GM12878 (cell line): ENCODE measurements at regions not wholly inside any gene's neighbourhood (a gene's known extent, or its start where the extent isn't known, plus 50 kb on each side); places are given as distances from the start of the nearest gene placed in this dataset.
A peak's percentile ranks its signal among the peaks of the same experiment; 100 is the strongest.

Source experiments
- ATAC-seq: fragments of 200-7000 bp; cut with Tn5 transposase; 3 replicates; pipeline ENCODE4 v1.9.1; 2020; ENCODE audit warnings: mild to moderate bottlenecking, moderate library complexity
- BruUV-seq: library from RNA; stranded (reverse); fragments of 400-500 nt; replicated peaks from 2 replicates; lab custom pipeline; 2021; lab: Mats Ljungman, UMichigan
- CTCF ChIA-PET: fragments of 300-600 bp; sonication (Branson Sonifier 250); formaldehyde crosslinking; extraction: SDS; loops from one replicate; lab custom pipeline; 2021; ENCODE audit warnings: inconsistent platforms; lab: Yijun Ruan, JAX
- POLR2A ChIA-PET: fragments of 350-600 bp; formaldehyde crosslinking; extraction: SDS; loops from one replicate; lab custom pipeline; 2021; ENCODE audit warnings: inconsistent platforms; lab: Charles Lee
- RAD21 ChIA-PET: fragments of 300-600 bp; sonication (Branson Sonifier 250); formaldehyde crosslinking; loops from one replicate; lab custom pipeline; 2023; ENCODE audit warnings: antibody characterized with exemption; ENCODE audit not compliant: unreplicated experiment; lab: Charles Lee
- SMC1A ChIA-PET: fragments of 300-600 bp; sonication (Branson Sonifier 250); formaldehyde crosslinking; loops from one replicate; lab custom pipeline; 2023; ENCODE audit not compliant: unreplicated experiment, uncharacterized antibody; lab: Charles Lee
- DNase-seq: peaks from one replicate; pipeline ENCODE4 v3.0.0-alpha.2; 2011; ENCODE audit warnings: low read depth, low spot score
- FAIRE-seq: peaks from 3 replicates; lab custom pipeline; 2011; peaks lifted over from hg19 to GRCh38; lab: Jason Lieb, UNC
- H2AFZ ChIP-seq: 2 replicates; pipeline ENCODE4 v1.6.0; 2011; ENCODE audit warnings: low read depth, low read length, control low read depth; ENCODE audit not compliant: control insufficient read depth
- H3K27ac ChIP-seq: 2 replicates; pipeline ENCODE4 v1.5.1; 2011; ENCODE audit warnings: control low read depth; ENCODE audit not compliant: control insufficient read depth, insufficient read depth
- H3K27me3 ChIP-seq, 2 experiments: replicated peaks in 1 of 2; 2 replicates each; pipeline versions ENCODE4 v1.6.0 to v1.6.1; 2011; ENCODE audit warnings: low read length in 1 of 2; ENCODE audit not compliant: control insufficient read depth in 2 of 2, insufficient read depth in 2 of 2
- H3K36me3 ChIP-seq, 2 experiments: 2 replicates each; pipeline ENCODE4 v1.5.1; 2011; ENCODE audit warnings: low read length in 1 of 2; ENCODE audit not compliant: control insufficient read depth in 2 of 2, insufficient read depth in 2 of 2
- H3K4me1 ChIP-seq: 2 replicates; pipeline ENCODE4 v1.6.1; 2011; ENCODE audit warnings: mild to moderate bottlenecking, low read length, moderate library complexity, mixed read lengths; ENCODE audit not compliant: control insufficient read depth, insufficient read depth
- H3K4me2 ChIP-seq: 2 replicates; pipeline ENCODE4 v1.6.0; 2011; ENCODE audit warnings: control low read depth; ENCODE audit not compliant: control insufficient read depth, insufficient read depth
- H3K4me3 ChIP-seq: fragments of 200-600 bp; sonication (generic); 2 replicates; pipeline ENCODE4 v1.5.1; 2016
- H3K79me2 ChIP-seq: 2 replicates; pipeline ENCODE4 v1.6.0; 2011; ENCODE audit warnings: low read length; ENCODE audit not compliant: control insufficient read depth, insufficient read depth
- H3K9ac ChIP-seq: 2 replicates; pipeline ENCODE4 v1.8.0; 2011; ENCODE audit warnings: low read length, control low read depth, mixed read lengths; ENCODE audit not compliant: control insufficient read depth, insufficient read depth
- H3K9me3 ChIP-seq: replicated peaks from 3 replicates; pipeline ENCODE4 v1.5.1; 2011; ENCODE audit warnings: mild to moderate bottlenecking, low read length; ENCODE audit not compliant: control insufficient read depth, insufficient read depth
- H4K20me1 ChIP-seq: 2 replicates; pipeline ENCODE4 v1.6.0; 2011; ENCODE audit not compliant: control insufficient read depth, insufficient read depth
- CREM ChIP-seq: IDR thresholded peaks from 2 replicates; pipeline ENCODE4 v1.6.1; 2014; ENCODE audit warnings: antibody characterized with exemption, low read depth
- MYB ChIP-seq: fragments of 150-350 bp; IDR thresholded peaks from 2 replicates; pipeline ENCODE4 v1.6.1; 2014; ENCODE audit warnings: mild to moderate bottlenecking, low read depth, low read length, borderline replicate concordance
- TCF3 ChIP-seq: IDR thresholded peaks from 2 replicates; pipeline ENCODE4 v1.6.1; 2012; ENCODE audit warnings: low read depth, mild to moderate bottlenecking, low read length, borderline replicate concordance; ENCODE audit not compliant: insufficient read depth
- WGBS: methylation state at CpG from one replicate; pipeline ENCODE4 v1.1.6; 2016; ENCODE audit warnings: low lambda C conversion rate; ENCODE audit not compliant: insufficient replicate concordance, insufficient coverage; ENCODE audit errors: missing lambda C conversion rate; 5-methylcytosine and 5-hydroxymethylcytosine counted together
- in situ Hi-C: fragments of 300-500 bp; cut with MboI; formaldehyde crosslinking; loops from 9 replicates; pipeline ENCODE4 v1.14.3; 2018; ENCODE audit warnings: mixed read lengths
- intact Hi-C: fragments of 100-400 bp; cut with micrococcal nuclease; formaldehyde crosslinking; loops from one replicate; pipeline ENCODE4 v1.14.2; 2022; ENCODE audit not compliant: unreplicated experiment
- TF ChIP-seq, protein P1 (sequence below), 3 experiments: IDR thresholded peaks in 2 of 3; conservative IDR thresholded peaks in 1 of 3; 2 replicates each; pipeline ENCODE4 v1.5.1; 2011; ENCODE audit warnings: low read depth in 3 of 3, low read length in 3 of 3, mild to moderate bottlenecking in 3 of 3, control low read depth in 2 of 3, moderate library complexity in 2 of 3, inconsistent platforms in 1 of 3, mixed read lengths in 1 of 3; ENCODE audit not compliant: control insufficient read depth in 2 of 3, insufficient read depth in 1 of 3; ENCODE audit errors: extremely low read depth in 1 of 3

DNA sequence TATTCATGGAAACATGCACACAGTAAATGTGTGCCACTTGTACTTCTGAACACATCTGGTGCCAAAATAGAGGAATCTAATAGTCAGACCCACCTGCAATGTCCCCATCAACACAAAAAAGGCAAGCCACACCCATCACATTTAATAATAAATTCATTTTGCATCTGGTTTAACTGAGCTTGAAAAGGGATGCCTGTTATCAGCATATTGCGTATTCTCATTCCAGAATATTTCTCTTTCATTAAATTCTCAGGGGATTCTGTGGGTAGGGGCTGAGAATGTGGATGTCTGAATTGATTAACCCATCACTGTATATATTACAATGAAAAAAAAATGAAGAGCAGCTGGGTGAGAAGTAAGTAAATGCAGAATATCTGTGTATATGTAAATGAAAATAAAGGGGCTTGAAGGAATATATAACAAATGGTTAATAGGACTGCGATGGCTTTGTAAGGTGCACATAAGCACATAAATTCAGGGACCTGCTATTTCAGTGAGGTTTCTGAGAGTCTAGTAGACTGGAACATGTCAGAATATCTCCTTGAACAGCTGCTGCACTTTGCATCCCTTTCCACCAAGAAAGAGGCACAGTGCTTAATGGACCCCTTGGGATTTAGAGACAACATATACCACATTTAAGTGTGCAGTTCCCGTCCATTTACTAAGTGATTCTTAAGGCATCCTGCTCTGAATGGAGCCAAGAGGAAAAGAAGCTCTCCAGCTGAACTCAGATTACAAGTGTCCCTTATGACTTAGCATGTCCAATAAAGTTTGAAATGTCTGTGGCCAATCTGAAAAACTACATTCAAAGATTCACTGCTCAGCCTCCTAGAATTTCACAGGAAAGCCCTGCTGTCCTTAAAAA is 104.1 kb upstream of the NIPBL start (continued):
- TF ChIP-seq TCF3 = no peak
- no peak for TF ChIP-seq CREM

DNA sequence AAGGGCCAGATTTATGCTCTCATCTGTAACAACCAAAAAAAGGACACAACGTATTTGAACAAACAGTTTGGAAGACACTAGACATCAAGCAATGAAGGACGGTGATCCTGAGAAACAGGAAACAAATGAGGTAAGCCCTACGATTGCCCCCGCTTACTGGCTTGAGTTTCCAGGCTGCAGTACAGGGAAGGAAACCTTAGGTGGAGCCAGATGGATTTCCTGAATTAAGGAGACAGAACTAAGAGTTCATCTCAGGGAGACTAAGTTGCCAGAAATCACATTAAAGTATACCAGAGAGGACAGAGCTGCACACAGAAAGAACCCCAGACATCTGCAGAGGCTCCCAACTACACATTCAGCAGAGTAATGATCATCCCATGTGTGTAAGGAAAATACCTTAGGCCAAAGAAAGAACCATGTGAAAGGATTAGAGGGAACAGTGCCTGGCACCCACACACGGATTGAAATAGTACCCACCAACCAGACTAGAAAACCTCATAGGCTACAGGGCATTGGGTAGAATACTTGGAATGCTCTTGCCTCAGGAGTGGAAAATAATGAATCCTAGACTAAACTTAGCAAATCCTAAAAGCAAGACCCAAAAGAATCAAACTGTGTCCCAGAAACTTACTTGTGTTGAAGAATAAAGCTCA is 99.3 kb upstream of the NIPBL start:
- H3K4me3 ChIP-seq = no peak overlapping the region
- H2AFZ ChIP-seq = no peak overlapping the region
- POLR2A ChIA-PET = no interaction called here
- ATAC-seq (no peak), FAIRE-seq (no peak), DNase-seq (no peak)
- no peak for TF ChIP-seq MYB
- TF ChIP-seq, protein P1, sequence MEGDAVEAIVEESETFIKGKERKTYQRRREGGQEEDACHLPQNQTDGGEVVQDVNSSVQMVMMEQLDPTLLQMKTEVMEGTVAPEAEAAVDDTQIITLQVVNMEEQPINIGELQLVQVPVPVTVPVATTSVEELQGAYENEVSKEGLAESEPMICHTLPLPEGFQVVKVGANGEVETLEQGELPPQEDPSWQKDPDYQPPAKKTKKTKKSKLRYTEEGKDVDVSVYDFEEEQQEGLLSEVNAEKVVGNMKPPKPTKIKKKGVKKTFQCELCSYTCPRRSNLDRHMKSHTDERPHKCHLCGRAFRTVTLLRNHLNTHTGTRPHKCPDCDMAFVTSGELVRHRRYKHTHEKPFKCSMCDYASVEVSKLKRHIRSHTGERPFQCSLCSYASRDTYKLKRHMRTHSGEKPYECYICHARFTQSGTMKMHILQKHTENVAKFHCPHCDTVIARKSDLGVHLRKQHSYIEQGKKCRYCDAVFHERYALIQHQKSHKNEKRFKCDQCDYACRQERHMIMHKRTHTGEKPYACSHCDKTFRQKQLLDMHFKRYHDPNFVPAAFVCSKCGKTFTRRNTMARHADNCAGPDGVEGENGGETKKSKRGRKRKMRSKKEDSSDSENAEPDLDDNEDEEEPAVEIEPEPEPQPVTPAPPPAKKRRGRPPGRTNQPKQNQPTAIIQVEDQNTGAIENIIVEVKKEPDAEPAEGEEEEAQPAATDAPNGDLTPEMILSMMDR (IDR thresholded peaks at IDR 0.05 in 2 of 3, conservative IDR thresholded peaks at IDR 0.05 in 1 of 3; ENCODE audit: control insufficient read depth in 2 of 3, extremely low read depth in 1 of 3, insufficient read depth in 1 of 3, low read depth in 3 of 3, low read length in 3 of 3) = peak; percentile 8 to 23 (median 11); a peak in 2 of 6 replicates
- no peaks in the 10 kb centered on the region for H3K4me1 ChIP-seq
- SMC1A ChIA-PET = no interaction called here
- H3K27me3 ChIP-seq = no peaks in the 10 kb centered on the region; a peak in 1 of 4 replicates
- H3K9me3 ChIP-seq = no peaks in the 10 kb centered on the region; the same call in 2 of the 3 replicates
- no peaks in the 10 kb centered on the region for H4K20me1 ChIP-seq
- H3K36me3 ChIP-seq = no peaks in the 10 kb centered on the region
- no peak overlapping the region for H3K9ac ChIP-seq
- H3K4me2 ChIP-seq = no peak overlapping the region
- H3K79me2 ChIP-seq = no peaks in the 10 kb centered on the region
- H3K27ac ChIP-seq = no peak overlapping the region
- WGBS = 27% methylated on average over 5 of the region's 5 CpGs
- no TSS peak for BruUV-seq
- in situ Hi-C loops (no loop called here), intact Hi-C loops (no loop called here)
- CTCF ChIA-PET = no interaction called here
- RAD21 ChIA-PET = interaction anchor here (0.8 kb wide), 1 partner anchor 41 kb away, joined by 7 read pairs; no protein-coding TSS in a partner anchor
